ENCODE measurements at regions not wholly inside any gene's neighbourhood (a gene's known extent, or its start where the extent isn't known, plus 50 kb on each side); places are given as distances from the start of the nearest gene placed in this dataset.

- DNase-seq: no peak
Measured at GRCh38 chr3:135490219-135490915, 475.2 kb upstream of the PPP2R3A start.

- no peak for DNase-seq
Measured at GRCh38 chr3:135491491-135492205, 473.9 kb upstream of the PPP2R3A start.

GRCh38 chr3:135495891-135496290, 469.6 kb upstream of the PPP2R3A start:
- DNase-seq: no peak

- DNase-seq: no peak
Measured at GRCh38 chr3:135497979-135498378, 467.5 kb upstream of the PPP2R3A start.

- DNase-seq: no peak
Measured at GRCh38 chr3:135499426-135499825, 466.1 kb upstream of the PPP2R3A start.

GRCh38 chr3:135500034-135500433, 465.5 kb upstream of the PPP2R3A start:
- DNase-seq: no peak

GRCh38 chr3:135503065-135503759, 462.3 kb upstream of the PPP2R3A start:
- DNase-seq: no peak

- DNase-seq: peak; percentile 33 to 35
Measured at GRCh38 chr3:135503760-135504686, 461.5 kb upstream of the PPP2R3A start.

- no peak for DNase-seq
Measured at GRCh38 chr3:135513106-135514059, 452.1 kb upstream of the PPP2R3A start.

GRCh38 chr3:135514060-135514448, 451.5 kb upstream of the PPP2R3A start:
- no peak for DNase-seq

- no peak for DNase-seq
Measured at GRCh38 chr3:135516143-135516542, 449.4 kb upstream of the PPP2R3A start.

- no peak for DNase-seq
Measured at GRCh38 chr3:135528413-135529015, 437.0 kb upstream of the PPP2R3A start.

- DNase-seq: no peak
Measured at GRCh38 chr3:135532021-135532420, 433.5 kb upstream of the PPP2R3A start.

GRCh38 chr3:135538123-135538522, 427.4 kb upstream of the PPP2R3A start:
- DNase-seq: no peak

GRCh38 chr3:135539351-135539750, 426.2 kb upstream of the PPP2R3A start:
- no peak for DNase-seq

GRCh38 chr3:135539854-135540253, 425.7 kb upstream of the PPP2R3A start:
- DNase-seq: no peak

GRCh38 chr3:135549928-135550494, 415.5 kb upstream of the PPP2R3A start:
- no peak for DNase-seq

- no peak for DNase-seq
Measured at GRCh38 chr3:135556174-135556573, 409.4 kb upstream of the PPP2R3A start.

GRCh38 chr3:135558150-135558783, 407.3 kb upstream of the PPP2R3A start:
- no peak for DNase-seq

- DNase-seq: no peak
Measured at GRCh38 chr3:135558906-135559305, 406.6 kb upstream of the PPP2R3A start.
